ENCODE measurements at regions not wholly inside any gene's neighbourhood (a gene's known extent, or its start where the extent isn't known, plus 50 kb on each side); places are given as distances from the start of the nearest gene placed in this dataset.

- no peak overlapping the region for H2AFZ ChIP-seq (ENCODE audit: low read depth)
Observed at GRCh38 chr5:124679578-124680199, 66.8 kb downstream of the ZNF608 start.

More at GRCh38 chr5:124679578-124680199, 66.8 kb downstream of the ZNF608 start:
- Histone ChIP-seq H3K36me3 (replicated peaks in 1 of 2; ENCODE audit: control insufficient read depth in 1 of 2, insufficient read depth in 2 of 2, low read length in 1 of 2) (no peaks in the 10 kb centered on the region), H3K27ac (ENCODE audit: low read depth in 2 of 2, low read length in 1 of 2) (peak overlapping the region in 1 of 2 experiments; percentile 98; a peak in 1 of 4 replicates), H3K9ac (no peak overlapping the region), H3K4me3 (ENCODE audit: low read depth in 2 of 2, low read length in 1 of 2) (no peak overlapping the region), H4K20me1 (ENCODE audit: insufficient read depth) (no peaks in the 10 kb centered on the region), H3K4me1 (ENCODE audit: control insufficient read depth in 1 of 2, insufficient read depth in 2 of 2, low read depth in 1 of 2, low read length in 1 of 2) (peaks cover 13 to 42% of the 10 kb centered on the region in 2 experiments; a peak in 3 of 4 replicates), H3K9me3 (no peaks in the 10 kb centered on the region), H3K9me2 (no peaks in the 10 kb centered on the region), H3K4me2 (no peak overlapping the region), H3F3A (replicated peaks; ENCODE audit: insufficient read depth) (no peaks in the 10 kb centered on the region), H3K27me3 (ENCODE audit: insufficient read depth) (no peaks in the 10 kb centered on the region), H3K79me2 (ENCODE audit: insufficient read depth) (no peaks in the 10 kb centered on the region)
- TF ChIP-seq FOSL2 (IDR thresholded peaks at IDR 0.05; ENCODE audit: borderline replicate concordance, low read depth) (no peak), ELF1 (IDR thresholded peaks at IDR 0.05) (no peak), MXI1 (IDR thresholded peaks at IDR 0.05; ENCODE audit: low read depth, low read length) (no peak), MAX (IDR thresholded peaks at IDR 0.05; ENCODE audit: low read depth) (no peak), GABPA (IDR thresholded peaks at IDR 0.05; ENCODE audit: low read depth) (no peak), RCOR1 (IDR thresholded peaks at IDR 0.05; ENCODE audit: low read length) (no peak), ZBTB33 (IDR thresholded peaks at IDR 0.05; ENCODE audit: borderline replicate concordance, low read depth) (no peak), TCF12 (IDR thresholded peaks at IDR 0.05) (no peak), GATA2 (CRISPR knock-in tag; IDR thresholded peaks at IDR 0.05) (no peak), EZH2phosphoT487 (IDR thresholded peaks at IDR 0.05; ENCODE audit: borderline replicate concordance, low read depth) (no peak), YY1 (IDR thresholded peaks at IDR 0.05; ENCODE audit: low read depth) (no peak), FOXJ3 (CRISPR knock-in tag; IDR thresholded peaks at IDR 0.05) (no peak), CTCF (IDR thresholded peaks at IDR 0.05) (no peak), NFIC (IDR thresholded peaks at IDR 0.05; ENCODE audit: borderline replicate concordance) (no peak), FOXM1 (IDR thresholded peaks at IDR 0.05; ENCODE audit: low read depth) (no peak), IRF3 (IDR thresholded peaks at IDR 0.05; ENCODE audit: low read depth, low read length) (no peak), USF2 (IDR thresholded peaks at IDR 0.05; ENCODE audit: borderline replicate concordance, low read depth, low read length) (no peak), SMC3 (IDR thresholded peaks at IDR 0.05; ENCODE audit: low read depth, low read length) (no peak)
- no peak for DNase-seq
- WGBS (ENCODE audit: low lambda C conversion rate): 88% methylated on average over 4 of the region's 4 CpGs
- POLR2A ChIA-PET: no interaction called here
- CTCF ChIA-PET: interaction anchor here (1.4 kb wide), 1 partner anchor 23 kb away, joined by 8 read pairs; no protein-coding TSS in a partner anchor

Data from SK-N-SH (cell line).